Osteoblast (primary cell): ENCODE measurements at regions not wholly inside any gene's neighbourhood (a gene's known extent, or its start where the extent isn't known, plus 50 kb on each side); places are given as distances from the start of the nearest gene placed in this dataset.

Experiments
- DNase-seq: peaks from one replicate; pipeline ENCODE4 v3.0.0; 2011; ENCODE audit warnings: low spot score, mixed read lengths; ENCODE audit not compliant: insufficient read length; ENCODE audit errors: missing footprints
- H2AFZ ChIP-seq: 2 replicates; pipeline ENCODE4 v1.6.0; 2011; ENCODE audit warnings: mild to moderate bottlenecking, low read length
- H3K27ac ChIP-seq: 2 replicates; pipeline ENCODE4 v1.5.1; 2011; ENCODE audit warnings: mild to moderate bottlenecking, low read depth, low read length, moderate library complexity
- H3K27me3 ChIP-seq: 2 replicates; pipeline ENCODE4 v1.6.0; 2012; ENCODE audit warnings: mild to moderate bottlenecking, control low read depth, inconsistent platforms, low read length, moderate library complexity; ENCODE audit not compliant: insufficient read depth
- H3K36me3 ChIP-seq: 2 replicates; pipeline ENCODE4 v1.5.1; 2011; ENCODE audit warnings: mild to moderate bottlenecking, low read length, control low read depth, moderate library complexity; ENCODE audit not compliant: insufficient read depth
- H3K4me1 ChIP-seq: 2 replicates; pipeline ENCODE4 v1.5.1; 2011; ENCODE audit warnings: mild to moderate bottlenecking, low read length, control low read depth, moderate library complexity; ENCODE audit not compliant: insufficient read depth
- H3K4me2 ChIP-seq: 2 replicates; pipeline ENCODE4 v1.6.0; 2011; ENCODE audit warnings: mild to moderate bottlenecking, low read length; ENCODE audit not compliant: insufficient read depth
- H3K4me3 ChIP-seq: fragments of 200-600 bp; sonication (generic); 3 replicates; pipeline ENCODE4 v1.5.1; 2012; ENCODE audit warnings: mild to moderate bottlenecking, low read length, inconsistent platforms; ENCODE audit not compliant: insufficient read depth
- H3K79me2 ChIP-seq: 2 replicates; pipeline ENCODE4 v1.6.0; 2012; ENCODE audit warnings: mild to moderate bottlenecking, low read length, control low read depth, inconsistent platforms; ENCODE audit not compliant: insufficient read depth
- H3K9me3 ChIP-seq: 2 replicates; pipeline ENCODE4 v1.5.1; 2011; ENCODE audit warnings: low read depth, low read length, control low read depth
- H4K20me1 ChIP-seq: 2 replicates; pipeline ENCODE4 v1.6.0; 2012; ENCODE audit warnings: mild to moderate bottlenecking, low read length, control low read depth; ENCODE audit not compliant: insufficient read depth
- TF ChIP-seq, protein P1 (sequence below): IDR thresholded peaks from 2 replicates; pipeline ENCODE4 v1.5.1; 2011; ENCODE audit warnings: mild to moderate bottlenecking, low read depth, low read length, moderate library complexity; ENCODE audit errors: extremely low read depth

- no peaks in the 10 kb centered on the region for H3K36me3 ChIP-seq
- DNase-seq = no peak
- peaks cover 1% of the 10 kb centered on the region for H3K9me3 ChIP-seq
- H3K4me2 ChIP-seq = no peak overlapping the region
- H2AFZ ChIP-seq = no peak overlapping the region
- H3K27ac ChIP-seq = no peak overlapping the region
- H3K27me3 ChIP-seq = no peaks in the 10 kb centered on the region
- no peaks in the 10 kb centered on the region for H3K79me2 ChIP-seq
- H4K20me1 ChIP-seq = no peaks in the 10 kb centered on the region
- TF ChIP-seq, protein P1, sequence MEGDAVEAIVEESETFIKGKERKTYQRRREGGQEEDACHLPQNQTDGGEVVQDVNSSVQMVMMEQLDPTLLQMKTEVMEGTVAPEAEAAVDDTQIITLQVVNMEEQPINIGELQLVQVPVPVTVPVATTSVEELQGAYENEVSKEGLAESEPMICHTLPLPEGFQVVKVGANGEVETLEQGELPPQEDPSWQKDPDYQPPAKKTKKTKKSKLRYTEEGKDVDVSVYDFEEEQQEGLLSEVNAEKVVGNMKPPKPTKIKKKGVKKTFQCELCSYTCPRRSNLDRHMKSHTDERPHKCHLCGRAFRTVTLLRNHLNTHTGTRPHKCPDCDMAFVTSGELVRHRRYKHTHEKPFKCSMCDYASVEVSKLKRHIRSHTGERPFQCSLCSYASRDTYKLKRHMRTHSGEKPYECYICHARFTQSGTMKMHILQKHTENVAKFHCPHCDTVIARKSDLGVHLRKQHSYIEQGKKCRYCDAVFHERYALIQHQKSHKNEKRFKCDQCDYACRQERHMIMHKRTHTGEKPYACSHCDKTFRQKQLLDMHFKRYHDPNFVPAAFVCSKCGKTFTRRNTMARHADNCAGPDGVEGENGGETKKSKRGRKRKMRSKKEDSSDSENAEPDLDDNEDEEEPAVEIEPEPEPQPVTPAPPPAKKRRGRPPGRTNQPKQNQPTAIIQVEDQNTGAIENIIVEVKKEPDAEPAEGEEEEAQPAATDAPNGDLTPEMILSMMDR = no peak
- H3K4me3 ChIP-seq = no peak overlapping the region
- H3K4me1 ChIP-seq = no peaks in the 10 kb centered on the region
These were observed 206.9 kb upstream of the PLD5 start for GRCh38 chr1:242731446-242731845.

- no peak overlapping the region for H3K4me2 ChIP-seq
- H3K9me3 ChIP-seq = peaks cover 1% of the 10 kb centered on the region
- H4K20me1 ChIP-seq = no peaks in the 10 kb centered on the region
- no peaks in the 10 kb centered on the region for H3K36me3 ChIP-seq
- no peak overlapping the region for H3K27ac ChIP-seq
- no peak overlapping the region for H3K4me3 ChIP-seq
- TF ChIP-seq, protein P1 = no peak
- no peaks in the 10 kb centered on the region for H3K27me3 ChIP-seq
- DNase-seq = no peak
- no peaks in the 10 kb centered on the region for H3K4me1 ChIP-seq
- H3K79me2 ChIP-seq = no peaks in the 10 kb centered on the region
- H2AFZ ChIP-seq = no peak overlapping the region
These were observed 204.2 kb upstream of the PLD5 start for GRCh38 chr1:242728696-242729095.

GRCh38 chr1:242723044-242723716, 198.7 kb upstream of the PLD5 start:
- Histone ChIP-seq H3K27me3 (no peaks in the 10 kb centered on the region), H3K9me3 (no peaks in the 10 kb centered on the region), H3K36me3 (no peaks in the 10 kb centered on the region), H3K27ac (no peak overlapping the region), H4K20me1 (no peaks in the 10 kb centered on the region), H2AFZ (no peak overlapping the region), H3K4me1 (no peaks in the 10 kb centered on the region), H3K4me3 (no peak overlapping the region), H3K4me2 (no peak overlapping the region), H3K79me2 (no peaks in the 10 kb centered on the region)
- no peak for DNase-seq
- TF ChIP-seq, protein P1 = no peak

DNA sequence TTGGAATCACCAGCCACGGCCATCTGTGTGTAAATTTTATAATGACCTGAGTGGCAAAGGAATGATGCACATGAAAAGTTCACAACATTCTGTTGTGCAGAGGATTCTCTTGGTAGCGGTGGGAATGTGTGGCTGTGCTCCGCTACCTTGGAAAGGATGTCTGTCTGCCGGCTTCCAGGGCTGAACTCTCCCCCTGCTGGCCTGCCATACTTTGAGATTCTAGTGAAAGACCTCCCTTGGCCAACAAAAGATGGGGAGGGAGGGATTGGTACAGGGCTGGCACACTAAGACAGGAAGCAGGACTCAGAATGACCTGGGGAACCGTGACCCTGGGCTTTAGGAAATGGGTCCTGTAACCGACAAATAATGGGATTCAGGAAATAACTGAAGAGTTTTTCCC, 194.5 kb upstream of the PLD5 start:
- no peaks in the 10 kb centered on the region for H3K9me3 ChIP-seq
- H3K27ac ChIP-seq = no peak overlapping the region
- H3K4me2 ChIP-seq = no peak overlapping the region
- no peaks in the 10 kb centered on the region for H3K79me2 ChIP-seq
- H3K4me1 ChIP-seq = no peaks in the 10 kb centered on the region
- H3K27me3 ChIP-seq = no peaks in the 10 kb centered on the region
- no peaks in the 10 kb centered on the region for H3K36me3 ChIP-seq
- no peak overlapping the region for H2AFZ ChIP-seq
- DNase-seq = no peak
- no peaks in the 10 kb centered on the region for H4K20me1 ChIP-seq
- no peak overlapping the region for H3K4me3 ChIP-seq
- TF ChIP-seq, protein P1 = no peak
